GM19239 (cell line): ENCODE measurements at regions not wholly inside any gene's neighbourhood (a gene's known extent, or its start where the extent isn't known, plus 50 kb on each side); places are given as distances from the start of the nearest gene placed in this dataset.
"Not testable (repeated sequence)": the region's sequence is repeated elsewhere in the genome, so short reads cannot be mapped to it uniquely, and the experiment has no call there.

Experiments
- DNase-seq: peaks from one replicate; pipeline ENCODE4 v3.0.0; 2011; ENCODE audit warnings: low spot score; ENCODE audit not compliant: insufficient read length
- FAIRE-seq: peaks from 2 replicates; lab custom pipeline; 2011; peaks lifted over from hg19 to GRCh38; lab: Jason Lieb, UNC

DNA sequence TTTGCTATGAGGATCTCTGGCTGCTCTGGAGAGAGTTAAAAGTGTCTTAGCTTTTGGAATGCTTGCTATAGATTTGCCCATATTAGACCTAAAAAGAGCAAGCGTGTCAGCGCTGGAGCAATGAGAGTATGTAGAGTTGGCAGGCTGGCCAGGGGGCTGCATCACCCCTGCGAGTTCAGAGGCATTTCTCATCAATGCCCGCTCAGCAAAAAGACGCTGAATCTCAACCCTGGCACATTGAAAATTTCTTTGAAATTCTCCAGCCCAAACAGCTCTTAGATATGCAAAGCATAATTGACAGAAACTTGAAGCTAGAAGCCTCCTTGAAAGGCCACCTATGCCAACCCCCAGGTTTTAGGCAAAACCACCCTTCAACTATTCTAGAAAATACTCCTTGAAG, 135.5 kb upstream of the F3 start:
- FAIRE-seq: no peak

DNA sequence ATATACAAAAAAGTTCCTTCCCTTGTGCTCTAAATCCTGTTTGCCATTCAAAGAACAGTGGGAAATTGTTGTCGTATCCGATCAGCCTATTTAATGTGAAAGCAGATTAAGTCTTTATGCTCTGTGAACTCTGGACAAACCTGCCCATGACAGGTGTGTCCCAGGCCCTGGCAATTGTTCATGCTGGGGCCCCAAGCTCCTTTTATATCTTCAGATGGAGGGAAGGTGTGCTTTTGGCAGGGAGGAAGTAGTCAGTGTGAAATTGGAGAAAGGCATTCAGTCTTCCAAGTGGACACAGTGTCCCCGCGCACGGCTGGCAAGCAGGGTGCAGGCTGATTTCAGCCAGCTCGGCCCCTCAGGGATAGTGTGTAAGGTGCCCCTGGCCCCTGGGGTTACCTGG, 135.1 kb upstream of the F3 start:
- no peak for FAIRE-seq
- DNase-seq: no peak

More for the DNA sequence above, 135.5 kb upstream of the F3 start:
- DNase-seq: no peak

- FAIRE-seq (no peak), DNase-seq (no peak)
Observed at GRCh38 chr1:94675373-94675772, 133.8 kb upstream of the F3 start.

GRCh38 chr1:94674876-94675275, 133.3 kb upstream of the F3 start:
- no peak for FAIRE-seq
- DNase-seq: no peak

GRCh38 chr1:94672934-94673333, 131.4 kb upstream of the F3 start:
- FAIRE-seq (no peak), DNase-seq (no peak)

- FAIRE-seq (no peak), DNase-seq (no peak)
Observed at GRCh38 chr1:94672001-94672400, 130.4 kb upstream of the F3 start.

DNA sequence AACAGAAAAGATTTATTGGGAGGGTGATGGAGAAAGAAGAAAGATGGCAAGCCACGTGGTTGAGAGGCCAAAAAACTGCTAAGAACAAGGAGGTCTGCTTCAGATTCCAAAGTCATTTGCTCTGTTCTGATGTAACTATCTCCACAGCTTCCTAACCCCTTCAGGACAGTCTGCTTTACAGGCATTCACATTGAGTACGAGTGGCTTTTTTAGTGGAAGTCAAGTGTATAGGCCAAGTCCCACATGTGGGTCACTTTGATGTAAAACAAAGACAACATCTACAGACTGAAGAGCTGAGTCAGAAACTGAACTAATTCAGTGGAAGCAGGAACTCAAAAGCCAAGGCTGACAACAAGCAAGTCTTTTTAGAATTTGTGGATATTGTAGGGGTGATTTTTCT, 128.7 kb upstream of the F3 start:
- no peak for DNase-seq
- FAIRE-seq: no peak

GRCh38 chr1:94669198-94669597, 127.6 kb upstream of the F3 start:
- DNase-seq (no peak), FAIRE-seq (no peak)

- no peak for DNase-seq
- no peak for FAIRE-seq
Observed at GRCh38 chr1:94668528-94668927, 127.0 kb upstream of the F3 start.

DNA sequence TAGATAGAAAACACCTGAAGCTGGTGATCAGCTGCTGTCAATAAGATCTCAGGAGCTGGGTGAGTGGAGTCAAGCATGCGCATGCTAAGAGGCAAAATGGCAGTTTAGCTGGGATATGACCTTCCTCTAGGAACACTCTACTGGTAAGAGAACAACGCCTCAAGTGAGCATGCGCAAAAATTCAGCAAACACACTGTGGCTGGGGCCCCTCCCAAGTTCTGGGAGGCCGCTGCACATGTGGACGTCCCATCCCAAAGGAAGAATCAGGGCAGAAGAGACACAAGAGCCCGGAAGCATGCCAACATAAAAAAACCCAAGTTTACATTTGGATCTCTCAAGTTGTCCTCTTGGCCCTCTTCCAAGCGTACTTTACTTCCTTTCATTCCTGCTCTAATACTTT, 126.3 kb upstream of the F3 start:
- FAIRE-seq: no peak
- no peak for DNase-seq

DNA sequence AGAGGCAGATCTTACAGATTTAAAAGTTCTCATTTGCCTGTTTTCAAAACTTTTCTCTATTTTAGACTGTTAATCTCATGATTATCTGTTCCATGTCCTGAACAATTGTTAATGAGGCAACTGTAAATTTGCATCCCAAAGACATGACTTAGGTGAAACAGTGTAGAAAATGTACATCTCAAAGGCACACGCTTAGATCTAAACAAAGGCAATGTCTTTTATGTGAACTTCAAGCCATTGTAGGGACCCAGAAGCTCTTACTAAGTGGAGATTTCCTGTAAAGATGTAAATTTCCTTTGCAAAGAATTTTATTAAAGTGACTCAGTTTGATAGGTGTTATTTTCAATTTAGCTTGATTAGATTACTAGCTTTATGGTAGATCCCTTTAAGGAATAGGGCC, 125.2 kb upstream of the F3 start:
- DNase-seq (no peak), FAIRE-seq (no peak)

DNA sequence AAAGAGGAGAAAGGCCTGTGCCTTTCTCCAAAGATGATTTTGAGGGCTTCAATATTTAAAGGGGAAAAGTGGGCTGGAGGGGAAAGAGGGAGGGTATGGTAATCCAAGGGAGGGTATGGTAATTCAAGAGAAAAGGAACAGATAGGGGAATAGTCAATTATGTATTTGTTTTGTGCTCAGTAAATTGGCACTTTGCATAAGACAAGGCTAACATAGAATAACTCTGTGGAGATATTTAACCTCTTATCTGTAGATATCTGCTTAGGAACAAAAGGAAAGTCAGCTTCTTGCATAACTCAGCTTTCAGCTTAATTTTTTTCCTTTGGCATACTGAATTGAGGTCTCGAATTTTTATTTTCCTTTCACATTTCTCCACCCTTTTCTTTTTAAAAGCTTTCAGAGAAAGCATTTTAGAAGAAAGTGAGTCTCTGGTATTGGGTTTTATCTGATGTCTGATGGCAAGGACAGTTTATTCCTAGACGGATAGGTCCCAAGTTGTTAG, 119.9 kb upstream of the F3 start:
- DNase-seq (no peak), FAIRE-seq (no peak)

DNA sequence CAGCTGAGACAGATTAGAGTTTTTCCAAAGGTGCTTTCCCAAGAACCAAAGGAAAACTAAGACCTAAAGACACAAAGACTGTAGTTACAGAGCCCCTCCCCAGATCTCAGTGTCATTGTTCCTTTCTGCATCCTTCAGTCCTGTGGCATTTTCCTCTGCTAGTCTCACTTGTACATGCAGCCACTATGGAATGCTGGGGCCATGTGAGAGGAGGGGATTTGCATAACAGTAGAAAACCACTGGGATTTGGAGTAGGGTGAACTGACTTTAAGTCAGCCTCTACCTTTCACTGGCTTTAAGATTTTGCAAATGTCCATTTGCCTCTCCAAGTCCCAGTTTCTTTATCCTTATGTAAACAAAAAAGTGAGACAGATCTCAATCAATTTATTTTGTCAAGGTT, 119.4 kb upstream of the F3 start:
- no peak for FAIRE-seq
- DNase-seq: no peak

- DNase-seq: no peak
- FAIRE-seq: no peak
Observed at GRCh38 chr1:94660258-94660657, 118.7 kb upstream of the F3 start.

- not testable (repeated sequence) for FAIRE-seq
Observed at GRCh38 chr1:94659202-94659601, 117.6 kb upstream of the F3 start.

GRCh38 chr1:94658221-94658620, 116.7 kb upstream of the F3 start:
- DNase-seq (no peak), FAIRE-seq (no peak)

More at GRCh38 chr1:94659202-94659601, 117.6 kb upstream of the F3 start:
- DNase-seq: not testable (repeated sequence)

DNA sequence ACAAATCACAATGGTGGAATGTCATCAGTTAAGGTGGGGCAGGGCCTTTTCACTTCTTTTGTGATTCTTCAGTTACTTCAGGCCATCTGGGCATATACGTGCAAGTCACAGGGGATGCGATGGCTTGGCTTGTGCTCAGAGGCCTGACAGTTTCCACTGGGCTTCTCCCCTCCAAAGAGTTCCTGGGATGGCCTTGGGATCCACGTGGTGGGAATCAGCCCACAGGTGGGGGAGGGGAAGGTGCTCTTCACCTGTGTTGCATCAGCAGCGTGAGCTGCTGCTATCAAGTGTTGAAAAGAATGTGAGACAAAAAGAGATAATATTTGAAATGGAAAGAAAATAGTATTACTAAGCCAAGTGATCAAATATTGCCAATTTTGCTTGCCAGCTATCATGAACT, 116.2 kb upstream of the F3 start:
- DNase-seq, FAIRE-seq: not testable (repeated sequence)

DNA sequence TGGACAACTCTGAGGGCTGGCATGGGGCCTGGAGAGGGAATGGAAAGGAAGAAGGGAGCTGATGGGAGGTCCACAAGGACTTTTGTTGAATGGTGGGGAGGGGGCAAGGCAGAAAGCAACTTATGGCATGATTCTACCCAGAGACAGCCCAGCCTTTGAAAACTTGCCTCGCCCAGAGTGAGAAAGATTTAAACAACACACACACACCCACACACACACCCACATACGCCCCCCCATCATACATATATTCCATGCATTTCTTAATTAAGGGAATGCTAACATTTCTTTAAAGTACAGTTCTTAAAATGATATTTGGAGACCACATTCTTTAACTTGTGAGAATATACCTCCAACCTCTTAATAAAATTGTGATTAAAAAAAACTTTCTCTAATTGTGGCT, 115.4 kb upstream of the F3 start:
- no peak for DNase-seq

DNA sequence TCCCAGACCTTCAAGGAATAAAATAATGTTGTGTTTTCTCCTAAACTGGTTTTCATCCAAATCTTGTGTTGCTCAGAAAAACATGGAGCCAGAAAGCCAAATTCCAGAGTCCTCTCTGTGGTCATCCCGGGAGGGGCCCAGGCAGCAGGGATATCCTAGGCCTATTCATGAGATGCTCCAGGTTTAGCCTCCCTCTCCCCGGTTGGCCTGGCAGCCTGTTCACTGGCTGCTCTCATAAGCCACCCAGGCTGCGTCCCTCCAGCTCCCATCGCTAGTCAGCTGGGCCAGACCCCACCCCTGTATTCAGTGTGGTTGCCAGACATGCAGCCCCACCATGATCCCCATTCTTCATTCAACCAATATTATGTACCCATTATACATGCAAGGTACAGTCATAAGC, 113.4 kb upstream of the F3 start:
- DNase-seq (no peak), FAIRE-seq (no peak)

More for the DNA sequence above, 115.4 kb upstream of the F3 start:
- no peak for FAIRE-seq

DNA sequence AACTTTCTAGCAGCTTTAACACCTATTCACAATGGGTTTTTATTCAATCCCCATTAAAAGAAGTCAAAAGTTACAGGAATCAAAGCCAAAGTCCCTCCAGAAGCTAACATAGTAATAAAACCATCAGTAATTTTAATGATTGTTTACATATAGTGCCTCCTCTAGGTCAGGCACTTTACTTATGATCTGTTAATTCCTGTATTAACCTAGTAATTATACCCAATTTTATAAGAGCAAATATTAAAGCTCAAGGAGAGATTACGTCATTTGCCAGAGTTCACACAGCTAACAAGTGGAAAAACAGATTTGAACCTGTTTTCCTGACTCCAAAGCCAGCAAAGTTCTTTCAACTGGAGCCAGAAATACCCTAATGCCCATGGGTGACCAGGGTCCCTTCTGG, 112.9 kb upstream of the F3 start:
- FAIRE-seq: no peak

DNA sequence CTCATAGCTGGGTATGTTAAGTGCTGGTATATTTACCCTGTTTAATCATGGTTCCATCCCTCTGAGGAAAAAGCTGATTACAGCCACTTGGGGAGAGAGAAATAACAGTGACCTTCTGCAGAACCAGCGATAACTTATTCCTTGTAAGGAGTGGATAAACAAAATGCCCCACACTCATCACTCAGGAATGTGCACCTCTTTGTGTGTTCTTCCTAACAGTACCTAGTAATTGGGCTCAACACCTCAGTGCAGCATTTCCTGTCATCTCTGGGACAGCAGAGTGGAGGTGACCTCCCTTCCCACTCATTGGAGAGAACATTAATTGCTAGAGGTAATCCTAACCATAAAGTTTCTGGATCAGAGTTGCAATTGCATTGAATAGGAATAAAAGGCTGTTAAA, 112.5 kb upstream of the F3 start:
- no peak for DNase-seq
- no peak for FAIRE-seq

More for the DNA sequence above, 112.9 kb upstream of the F3 start:
- DNase-seq: no peak

- DNase-seq (no peak), FAIRE-seq (no peak)
Observed at GRCh38 chr1:94653454-94653853, 111.9 kb upstream of the F3 start.

DNA sequence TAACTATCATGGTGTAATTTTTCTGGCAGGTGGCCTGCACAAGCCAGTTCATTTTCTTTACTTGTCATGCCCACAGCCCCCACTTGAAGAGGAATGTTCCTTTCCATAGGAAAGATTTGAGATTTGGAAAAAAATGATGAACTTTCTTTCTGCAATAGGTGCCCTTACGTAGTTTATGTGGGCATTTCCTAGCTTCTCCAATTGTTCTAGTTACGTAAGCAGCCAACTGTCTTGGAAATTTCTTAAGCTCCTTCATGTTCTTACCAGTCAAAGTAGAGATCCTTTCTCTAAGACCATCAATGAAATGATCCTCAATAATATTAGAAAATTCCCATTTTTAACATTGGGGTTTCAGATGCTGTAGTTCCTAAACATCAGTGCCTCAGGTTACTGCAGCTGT, 109.5 kb upstream of the F3 start:
- DNase-seq (no peak), FAIRE-seq (no peak)
